Transverse colon (tissue), 4 donors: ENCODE measurements at regions not wholly inside any gene's neighbourhood (a gene's known extent, or its start where the extent isn't known, plus 50 kb on each side); places are given as distances from the start of the nearest gene placed in this dataset.
"Not testable (repeated sequence)": the region's sequence is repeated elsewhere in the genome, so short reads cannot be mapped to it uniquely, and the experiment has no call there.

Experiments used
- DNase-seq: peaks from one replicate; pipeline ENCODE4 v3.0.0-alpha.2; 2019
- H3K27ac ChIP-seq, 4 donors: fragments of 200-600 bp; sonication (generic); 2 replicates each; pipeline ENCODE4 v1.5.1; 2016 to 2018; ENCODE audit warnings: inconsistent platforms in 4 of 4
- H3K27me3 ChIP-seq: fragments of 200-600 bp; sonication (generic); 2 replicates; pipeline ENCODE4 v1.5.1; 2017; ENCODE audit warnings: inconsistent platforms
- H3K36me3 ChIP-seq, 4 donors: fragments of 200-600 bp; sonication (generic); 2 replicates each; pipeline ENCODE4 v1.5.1; 2017 to 2019; ENCODE audit warnings: inconsistent platforms in 4 of 4
- H3K4me1 ChIP-seq, 4 donors: fragments of 200-600 bp; sonication (generic); 2 replicates each; pipeline ENCODE4 v1.5.1; 2017 to 2020; ENCODE audit warnings: inconsistent platforms in 4 of 4
- H3K4me3 ChIP-seq, 4 donors: fragments of 200-600 bp; sonication (generic); 1 replicate in 1 of 4; 2 replicates in 3 of 4; pipeline versions ENCODE4 v1.5.1 to v1.6.1; 2017 to 2019; ENCODE audit warnings: inconsistent platforms in 4 of 4
- H3K9me3 ChIP-seq, 2 donors: fragments of 200-600 bp; sonication (generic); 2 replicates each; pipeline ENCODE4 v1.5.1; 2017 to 2019; ENCODE audit warnings: inconsistent platforms in 2 of 2
- EP300 ChIP-seq: sonication (generic); formaldehyde crosslinking; IDR thresholded peaks from one replicate; pipeline ENCODE4 v1.6.1; 2017; ENCODE audit warnings: antibody characterized with exemption, low read depth
- POLR2A ChIP-seq: fragments of 450-650 bp; IDR thresholded peaks from one replicate; pipeline ENCODE4 v1.6.1; 2016; ENCODE audit warnings: antibody characterized with exemption, mild to moderate bottlenecking, moderate library complexity
- POLR2AphosphoS5 ChIP-seq, 3 donors: sonication (generic); formaldehyde crosslinking; IDR thresholded peaks; one replicate each; pipeline ENCODE4 v1.6.1; 2016; ENCODE audit warnings: antibody characterized with exemption in 3 of 3
- WGBS, 2 donors: methylation state at CpG; one replicate each; pipeline ENCODE4 v1.1.5; 2018; ENCODE audit warnings: low coverage in 1 of 2; 5-methylcytosine and 5-hydroxymethylcytosine counted together
- in situ Hi-C, 4 donors: fragments of 200-750 bp; cut with MboI; loops; one replicate each; pipeline versions ENCODE4 v1.15.0 to v1.15.1; 2017; ENCODE audit warnings: low sequenced_read_pairs in 3 of 4, low pct_ligation_motif_present in 1 of 4, low pct_unique_long_range_greater_than_20kb in 1 of 4
- intact Hi-C: fragments of 100-400 bp; cut with DNase I; formaldehyde crosslinking; loops from one replicate; pipeline ENCODE4 v1.15.1; 2023; ENCODE audit warnings: low total_unique reads
- TF ChIP-seq, protein P1 (sequence below), 5 experiments: fragments of 200-600 bp in 3 of 5; fragments of 450-650 bp in 2 of 5; sonication (generic) in 3 of 5; IDR thresholded peaks; 1 replicate in 2 of 5; 2 replicates in 3 of 5; pipeline ENCODE4 v1.5.1; 2016 to 2017; ENCODE audit warnings: antibody characterized with exemption in 5 of 5, inconsistent platforms in 3 of 5, mild to moderate bottlenecking in 2 of 5, moderate library complexity in 1 of 5

DNA sequence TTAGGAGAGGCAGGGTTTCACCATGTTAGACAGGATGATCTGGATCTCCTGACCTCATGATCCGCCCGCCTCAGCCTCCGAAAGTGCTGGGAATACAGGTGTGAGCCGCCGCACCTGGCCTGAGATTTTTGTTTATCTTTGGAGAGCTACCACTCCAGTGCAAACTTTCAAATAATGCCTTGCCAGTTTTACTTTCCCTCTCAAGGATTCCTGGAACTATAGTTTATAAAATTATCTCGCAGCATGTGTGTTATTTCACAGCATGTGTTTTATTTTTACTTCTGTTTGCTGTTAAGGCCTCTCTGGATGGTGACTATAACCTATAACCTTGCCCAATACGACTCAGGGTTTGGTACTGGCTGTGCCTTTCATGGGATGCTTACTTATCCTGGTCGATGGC, 458.0 kb upstream of the NDN start:
- H3K9me3 ChIP-seq, DNase-seq, H3K36me3 ChIP-seq, intact Hi-C loops, H3K27me3 ChIP-seq, H3K4me3 ChIP-seq, H3K27ac ChIP-seq, H3K4me1 ChIP-seq, in situ Hi-C loops: not testable (repeated sequence)
- 52 to 60% methylated on average over 2 to 8 of the region's 8 CpGs for WGBS, 2 donors

DNA sequence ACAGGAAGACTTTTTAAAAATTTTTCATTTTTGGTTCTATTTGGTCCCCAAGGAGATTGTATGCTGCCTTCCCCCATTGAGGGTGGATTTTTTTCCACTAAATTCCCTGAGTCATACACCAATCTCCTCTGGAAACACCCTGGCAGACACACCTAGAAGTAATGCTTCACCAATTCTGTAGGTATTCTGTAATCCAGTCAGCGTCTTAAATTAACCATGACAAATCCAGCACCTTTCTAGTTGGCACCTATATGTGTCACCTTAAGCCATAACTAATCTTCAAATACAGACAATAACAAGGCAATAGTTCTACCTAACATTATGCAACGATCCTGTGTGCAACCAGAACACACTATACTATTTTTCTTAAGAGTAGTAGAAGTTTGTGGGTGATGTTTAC, 459.1 kb upstream of the NDN start:
- no peaks in the 10 kb centered on the region for H3K27me3 ChIP-seq
- DNase-seq: no peak
- H3K4me1 ChIP-seq: no peaks in the 10 kb centered on the region
- H3K27ac ChIP-seq: no peak overlapping the region
- in situ Hi-C loops (no loop called here), intact Hi-C loops (no loop called here)
- H3K4me3 ChIP-seq: no peak overlapping the region
- 62 to 86% methylated on average over 2 of the region's 2 CpGs for WGBS, 2 donors
- no peaks in the 10 kb centered on the region for H3K36me3 ChIP-seq
- H3K9me3 ChIP-seq: no peaks in the 10 kb centered on the region
- no peak for TF ChIP-seq POLR2A

DNA sequence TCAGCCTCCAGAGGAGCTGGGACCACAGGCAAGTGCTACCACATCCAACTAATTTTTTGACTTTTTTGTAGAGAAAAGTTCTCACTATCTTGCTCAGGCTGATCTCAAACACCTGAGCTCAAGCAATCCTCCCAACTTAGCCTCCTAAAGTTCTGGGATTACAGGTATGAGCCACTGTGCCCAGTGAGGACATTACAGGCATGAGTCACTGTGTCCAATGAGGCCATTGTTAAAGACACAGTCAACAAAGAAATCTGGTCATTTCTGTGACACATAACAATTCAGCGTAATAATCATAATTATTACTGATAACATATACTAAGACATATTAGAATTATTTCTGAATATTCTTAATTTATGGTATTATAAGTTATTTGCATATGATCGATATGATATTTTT, 463.4 kb upstream of the NDN start:
- 86 to 89% methylated on average over 2 of the region's 2 CpGs for WGBS, 2 donors
- Histone ChIP-seq H3K4me3 (no peak overlapping the region), H3K9me3 (no peaks in the 10 kb centered on the region), H3K27me3 (no peaks in the 10 kb centered on the region), H3K36me3 (no peaks in the 10 kb centered on the region), H3K27ac (no peak overlapping the region), H3K4me1 (no peaks in the 10 kb centered on the region)
- no peak for DNase-seq
- intact Hi-C loops: no loop called here
- in situ Hi-C loops: no loop called here
- TF ChIP-seq, protein P1, sequence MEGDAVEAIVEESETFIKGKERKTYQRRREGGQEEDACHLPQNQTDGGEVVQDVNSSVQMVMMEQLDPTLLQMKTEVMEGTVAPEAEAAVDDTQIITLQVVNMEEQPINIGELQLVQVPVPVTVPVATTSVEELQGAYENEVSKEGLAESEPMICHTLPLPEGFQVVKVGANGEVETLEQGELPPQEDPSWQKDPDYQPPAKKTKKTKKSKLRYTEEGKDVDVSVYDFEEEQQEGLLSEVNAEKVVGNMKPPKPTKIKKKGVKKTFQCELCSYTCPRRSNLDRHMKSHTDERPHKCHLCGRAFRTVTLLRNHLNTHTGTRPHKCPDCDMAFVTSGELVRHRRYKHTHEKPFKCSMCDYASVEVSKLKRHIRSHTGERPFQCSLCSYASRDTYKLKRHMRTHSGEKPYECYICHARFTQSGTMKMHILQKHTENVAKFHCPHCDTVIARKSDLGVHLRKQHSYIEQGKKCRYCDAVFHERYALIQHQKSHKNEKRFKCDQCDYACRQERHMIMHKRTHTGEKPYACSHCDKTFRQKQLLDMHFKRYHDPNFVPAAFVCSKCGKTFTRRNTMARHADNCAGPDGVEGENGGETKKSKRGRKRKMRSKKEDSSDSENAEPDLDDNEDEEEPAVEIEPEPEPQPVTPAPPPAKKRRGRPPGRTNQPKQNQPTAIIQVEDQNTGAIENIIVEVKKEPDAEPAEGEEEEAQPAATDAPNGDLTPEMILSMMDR (IDR thresholded peaks at IDR 0.05): no peak
- TF ChIP-seq POLR2A: no peak
- TF ChIP-seq EP300: no peak
- TF ChIP-seq POLR2AphosphoS5 (IDR thresholded peaks at IDR 0.05): no peak

DNA sequence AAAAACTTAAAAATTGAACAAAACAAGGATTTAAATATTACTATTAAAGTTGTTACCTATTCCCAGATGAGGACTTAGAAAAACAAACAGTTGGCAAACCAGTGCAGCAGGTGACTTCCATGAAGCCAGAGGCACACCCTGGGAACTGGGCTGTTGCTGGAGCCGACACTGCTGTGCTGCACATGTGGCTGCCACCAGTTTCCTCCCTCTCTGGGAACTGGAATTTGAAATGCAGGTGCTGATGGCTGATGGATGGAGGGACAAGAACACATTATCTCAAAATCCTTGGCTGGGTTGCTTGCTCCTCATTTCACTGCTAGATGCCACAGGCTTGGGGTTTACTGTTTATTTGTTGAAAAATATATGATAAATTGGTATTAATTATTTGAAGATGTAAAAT, 471.2 kb upstream of the NDN start:
- H3K27ac ChIP-seq, H3K4me3 ChIP-seq, DNase-seq, H3K9me3 ChIP-seq, H3K4me1 ChIP-seq, H3K27me3 ChIP-seq, H3K36me3 ChIP-seq, in situ Hi-C loops, intact Hi-C loops: not testable (repeated sequence)
- WGBS, 2 donors: 60% methylated on average over 1 of the region's 1 CpG; no CpG with 5 or more reads in 1 of the 2 donors

DNA sequence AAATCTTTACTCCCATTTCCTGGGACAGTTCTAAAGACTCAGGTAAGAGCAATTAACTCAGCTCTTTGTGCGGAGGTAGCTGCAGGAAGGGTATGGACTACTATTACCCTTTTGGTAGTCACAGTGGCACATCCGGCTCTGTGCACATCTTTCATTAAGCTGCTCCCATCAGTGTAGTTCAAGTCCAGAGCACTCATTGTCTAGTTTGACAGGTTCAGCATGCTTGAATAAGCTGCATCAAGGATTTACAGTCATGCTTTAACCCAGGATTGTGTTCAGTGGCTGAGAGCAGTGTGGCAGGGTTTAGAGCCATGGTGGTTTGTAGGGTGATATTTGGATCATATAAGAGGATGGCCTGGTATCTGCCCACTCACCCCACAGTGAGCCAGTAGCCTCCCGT, 478.4 kb upstream of the NDN start:
- intact Hi-C loops, H3K27me3 ChIP-seq, H3K9me3 ChIP-seq, DNase-seq, in situ Hi-C loops, H3K4me1 ChIP-seq, H3K27ac ChIP-seq, H3K4me3 ChIP-seq, H3K36me3 ChIP-seq: not testable (repeated sequence)
- 78 to 85% methylated on average over 2 to 3 of the region's 3 CpGs for WGBS, 2 donors

DNA sequence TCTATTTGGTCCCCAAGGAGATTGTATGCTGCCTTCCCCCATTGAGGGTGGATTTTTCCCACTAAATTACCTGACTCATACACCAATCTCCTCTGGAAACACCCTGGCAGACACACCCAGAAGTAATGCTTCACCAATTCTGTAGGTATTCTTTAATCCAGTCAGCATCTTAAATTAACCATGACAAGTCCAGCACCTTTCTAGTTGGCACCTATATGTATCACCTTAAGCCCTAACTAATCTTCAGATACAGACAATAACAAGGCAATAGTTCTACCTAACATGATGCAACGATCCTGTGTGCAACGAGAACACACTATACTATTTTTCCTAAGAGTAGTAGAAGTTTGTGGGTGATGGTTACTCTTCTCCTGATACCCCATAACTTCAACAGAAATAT, 473.3 kb upstream of the NPAP1 start:
- in situ Hi-C loops, H3K36me3 ChIP-seq, H3K27ac ChIP-seq, H3K4me1 ChIP-seq, H3K4me3 ChIP-seq, H3K27me3 ChIP-seq, intact Hi-C loops, DNase-seq, H3K9me3 ChIP-seq: not testable (repeated sequence)
- WGBS, 2 donors: 53 to 76% methylated on average over 2 of the region's 2 CpGs

DNA sequence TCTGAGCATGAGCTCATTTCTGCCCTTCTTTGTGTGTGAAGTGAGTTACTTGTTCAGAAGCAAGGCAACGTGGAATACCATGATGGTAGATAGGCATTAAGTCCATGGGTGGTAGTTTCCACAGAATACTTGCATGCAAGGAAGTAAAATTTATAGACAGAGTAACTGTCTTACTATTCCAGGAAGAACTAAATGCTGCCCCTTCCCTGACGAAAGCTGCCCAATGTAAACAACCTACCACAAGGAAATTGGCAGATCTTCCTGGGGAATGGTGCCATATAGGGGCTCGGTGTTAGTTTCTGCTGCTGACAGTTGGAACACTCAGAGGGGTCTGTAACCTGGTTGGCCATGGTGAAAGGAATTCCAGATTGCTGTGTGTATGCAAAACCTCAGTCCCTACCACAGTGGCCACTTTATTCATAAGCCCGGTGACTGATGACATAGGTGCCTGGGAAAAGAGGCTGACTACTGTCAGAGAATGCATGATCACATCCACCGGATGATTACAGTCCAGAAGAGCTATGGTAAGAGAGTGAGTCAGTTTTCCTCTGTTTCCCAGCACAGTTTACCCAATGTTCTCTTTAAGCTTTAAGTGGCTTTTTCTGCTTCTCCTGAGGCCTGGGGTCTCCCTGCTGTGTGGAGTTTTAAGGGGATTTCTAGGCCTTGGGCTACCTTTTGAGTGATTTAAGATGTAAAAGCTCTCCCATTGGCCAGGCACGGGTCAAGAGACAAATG, 463.7 kb upstream of the NPAP1 start:
- WGBS, 2 donors: 62% methylated on average over 5 of the region's 6 CpGs; no CpG with 5 or more reads in 1 of the 2 donors

More for the DNA sequence above, 463.7 kb upstream of the NPAP1 start:
- in situ Hi-C loops, H3K36me3 ChIP-seq, H3K9me3 ChIP-seq, H3K27me3 ChIP-seq, H3K27ac ChIP-seq, H3K4me1 ChIP-seq, H3K4me3 ChIP-seq, intact Hi-C loops, DNase-seq: not testable (repeated sequence)
